GM23338 (cell line): ENCODE measurements at regions not wholly inside any gene's neighbourhood (a gene's known extent, or its start where the extent isn't known, plus 50 kb on each side); places are given as distances from the start of the nearest gene placed in this dataset.

Experiments
- ATAC-seq: fragments of 200-7000 bp; cut with Tn5 transposase; 3 replicates; pipeline ENCODE4 v1.9.1; 2020
- DNase-seq: peaks from one replicate; pipeline ENCODE4 v3.0.0-alpha.2; 2015; ENCODE audit warnings: low spot score
- H2AFZ ChIP-seq: fragments of 200-600 bp; sonication (generic); 2 replicates; pipeline ENCODE4 v1.8.0; 2016; ENCODE audit warnings: antibody characterized with exemption, mild to moderate bottlenecking, moderate library complexity
- H3F3A ChIP-seq: fragments of 200-600 bp; sonication (generic); replicated peaks from 2 replicates; pipeline ENCODE4 v1.8.0; 2017; ENCODE audit warnings: antibody characterized with exemption, mixed run types, low read depth
- H3K27ac ChIP-seq: fragments of 200-600 bp; sonication (generic); 2 replicates; pipeline ENCODE4 v1.6.1; 2016; ENCODE audit warnings: low read depth
- H3K27me3 ChIP-seq: fragments of 200-600 bp; sonication (generic); 2 replicates; pipeline ENCODE4 v1.8.0; 2016; ENCODE audit warnings: mild to moderate bottlenecking, mixed run types, moderate library complexity; ENCODE audit not compliant: insufficient read depth
- H3K36me3 ChIP-seq: fragments of 200-600 bp; sonication (generic); 2 replicates; pipeline ENCODE4 v1.8.0; 2016; ENCODE audit warnings: mild to moderate bottlenecking; ENCODE audit not compliant: insufficient read depth
- H3K4me1 ChIP-seq: fragments of 200-600 bp; sonication (generic); 2 replicates; pipeline ENCODE4 v1.8.0; 2016; ENCODE audit warnings: mild to moderate bottlenecking, moderate library complexity; ENCODE audit not compliant: insufficient read depth
- H3K4me2 ChIP-seq: fragments of 200-600 bp; sonication (generic); 2 replicates; pipeline ENCODE4 v1.7.1; 2017; ENCODE audit warnings: mixed run types
- H3K4me3 ChIP-seq: fragments of 200-600 bp; sonication (generic); 2 replicates; pipeline ENCODE4 v1.6.1; 2016; ENCODE audit warnings: mixed run types
- H3K79me2 ChIP-seq: fragments of 200-600 bp; sonication (generic); replicated peaks from 2 replicates; pipeline ENCODE4 v1.8.0; 2017; ENCODE audit warnings: mild to moderate bottlenecking; ENCODE audit not compliant: insufficient read depth
- H3K9me2 ChIP-seq: fragments of 200-600 bp; sonication (generic); 2 replicates; pipeline ENCODE4 v1.8.0; 2017; ENCODE audit not compliant: insufficient read depth
- H4K20me1 ChIP-seq: fragments of 200-600 bp; sonication (generic); replicated peaks from 2 replicates; pipeline ENCODE4 v1.8.0; 2017; ENCODE audit warnings: mild to moderate bottlenecking; ENCODE audit not compliant: insufficient read depth
- H3K27ac Mint-ChIP-seq: 2 replicates; pipeline ENCODE4 v1.8.0; 2020; ENCODE audit warnings: inconsistent platforms, mild to moderate bottlenecking, moderate library complexity, mixed read lengths
- H3K27me3 Mint-ChIP-seq: 3 replicates; pipeline ENCODE4 v1.8.0; 2022; ENCODE audit warnings: low read depth, mild to moderate bottlenecking, moderate library complexity, mixed read lengths, inconsistent platforms; ENCODE audit not compliant: insufficient read depth, poor library complexity
- H3K36me3 Mint-ChIP-seq: 3 replicates; pipeline ENCODE4 v1.8.0; 2021; ENCODE audit warnings: low read depth, mild to moderate bottlenecking, inconsistent platforms, moderate library complexity, mixed read lengths
- H3K4me1 Mint-ChIP-seq: 3 replicates; pipeline ENCODE4 v1.8.0; 2020; ENCODE audit warnings: mild to moderate bottlenecking, inconsistent platforms, mixed read lengths
- H3K4me3 Mint-ChIP-seq: 3 replicates; pipeline ENCODE4 v1.8.0; 2021; ENCODE audit warnings: moderate library complexity, mild to moderate bottlenecking, inconsistent platforms, mixed read lengths
- H3K9me3 Mint-ChIP-seq: 3 replicates; pipeline ENCODE4 v1.8.0; 2020; ENCODE audit warnings: moderate library complexity, mild to moderate bottlenecking, inconsistent platforms, mixed read lengths
- CREB1 ChIP-seq: fragments of 250-450 bp; sonication (Bioruptor Pico); IDR thresholded peaks from 2 replicates; pipeline ENCODE4 v1.5.0; 2020; ENCODE audit warnings: low read depth, mild to moderate bottlenecking, moderate library complexity
- CTCF ChIP-seq, 2 experiments: fragments of 200-600 bp in 1 of 2; sonication (generic) in 1 of 2; conservative IDR thresholded peaks; 2 replicates each; pipeline versions ENCODE4 v1.5.1 to v1.6.1; 2016 to 2017; ENCODE audit warnings: antibody characterized with exemption in 2 of 2, low read depth in 2 of 2, mild to moderate bottlenecking in 2 of 2, moderate library complexity in 1 of 2
- ETS1 ChIP-seq: IDR thresholded peaks from 2 replicates; pipeline ENCODE4 v1.6.1; 2016; ENCODE audit warnings: antibody characterized with exemption
- EZH2 ChIP-seq: fragments of 200-600 bp; sonication (generic); IDR thresholded peaks from one replicate; pipeline ENCODE4 v1.8.0; 2017; ENCODE audit warnings: antibody characterized with exemption, mild to moderate bottlenecking, low read depth; ENCODE audit not compliant: unreplicated experiment
- EZH2phosphoT487 ChIP-seq: fragments of 200-600 bp; sonication (generic); IDR thresholded peaks from one replicate; pipeline ENCODE4 v1.8.1; 2018; ENCODE audit warnings: antibody characterized with exemption; ENCODE audit not compliant: unreplicated experiment
- NANOG ChIP-seq: IDR thresholded peaks from 2 replicates; pipeline ENCODE4 v1.6.1; 2016; ENCODE audit warnings: antibody characterized with exemption, borderline replicate concordance
- POLR2AphosphoS5 ChIP-seq: IDR thresholded peaks from 2 replicates; pipeline ENCODE4 v1.6.1; 2016; ENCODE audit warnings: antibody characterized with exemption, low read depth
- REST ChIP-seq: IDR thresholded peaks from one replicate; pipeline ENCODE4 v1.6.1; 2018; ENCODE audit warnings: antibody characterized with exemption; ENCODE audit not compliant: unreplicated experiment
- STAT1 ChIP-seq: IDR thresholded peaks from one replicate; pipeline ENCODE4 v1.6.1; 2016; ENCODE audit warnings: antibody characterized with exemption; ENCODE audit not compliant: unreplicated experiment
- ZNF114 ChIP-seq: fragments of 250-450 bp; sonication (Bioruptor Pico); IDR thresholded peaks from 2 replicates; pipeline ENCODE4 v1.5.0; 2020; ENCODE audit warnings: mild to moderate bottlenecking, moderate library complexity
- ZNF331 ChIP-seq: fragments of 250-450 bp; sonication (Bioruptor Pico); IDR thresholded peaks from 2 replicates; pipeline ENCODE4 v1.5.0; 2020; ENCODE audit warnings: low read depth, mild to moderate bottlenecking, moderate library complexity
- ZNF462 ChIP-seq: fragments of 250-450 bp; sonication (Bioruptor Pico); IDR thresholded peaks from 2 replicates; pipeline ENCODE4 v1.5.0; 2020; ENCODE audit warnings: mild to moderate bottlenecking, moderate library complexity

GRCh38 chr13:34430294-34430693, 511.8 kb upstream of the NBEA start:
- no peaks in the 10 kb centered on the region for H3K36me3 ChIP-seq
- H3K4me1 ChIP-seq = peaks cover 6% of the 10 kb centered on the region; the same call in 1 of the 2 replicates
- TF ChIP-seq CREB1 = no peak
- TF ChIP-seq POLR2AphosphoS5 = no peak
- TF ChIP-seq ZNF114 (CRISPR knock-in tag) = no peak
- no peak for TF ChIP-seq ZNF462 (CRISPR knock-in tag)
- TF ChIP-seq REST = no peak
- no peak for TF ChIP-seq STAT1
- TF ChIP-seq EZH2 = no peak
- no peak for TF ChIP-seq NANOG
- TF ChIP-seq CTCF (conservative IDR thresholded peaks at IDR 0.05; ENCODE audit: low read depth in 2 of 2) = no peak
- no peak for TF ChIP-seq ETS1
- TF ChIP-seq EZH2phosphoT487 = no peak
- no peak for TF ChIP-seq ZNF331
- DNase-seq = no peak
- Mint-ChIP-seq H3K27me3 (no peaks in the 10 kb centered on the region), H3K36me3 (no peaks in the 10 kb centered on the region), H3K9me3 (no peaks in the 10 kb centered on the region), H3K27ac (no peak overlapping the region), H3K4me3 (no peak overlapping the region), H3K4me1 (peaks cover 8% of the 10 kb centered on the region)
- H3K79me2 ChIP-seq = no peaks in the 10 kb centered on the region
- H4K20me1 ChIP-seq = no peaks in the 10 kb centered on the region
- H3K4me3 ChIP-seq = no peak overlapping the region
- no peaks in the 10 kb centered on the region for H3K9me2 ChIP-seq
- no peak overlapping the region for H2AFZ ChIP-seq
- H3K27me3 ChIP-seq = no peaks in the 10 kb centered on the region
- H3K27ac ChIP-seq = no peak overlapping the region
- no peak for ATAC-seq
- H3K4me2 ChIP-seq = no peak overlapping the region
- no peaks in the 10 kb centered on the region for H3F3A ChIP-seq
